Endodermal cell (in vitro differentiated cells): ENCODE measurements at regions not wholly inside any gene's neighbourhood (a gene's known extent, or its start where the extent isn't known, plus 50 kb on each side); places are given as distances from the start of the nearest gene placed in this dataset.

Experiments used
- DNase-seq: peaks from one replicate; pipeline ENCODE4 v3.0.0-alpha.2; 2017
- H3K27ac ChIP-seq: 2 replicates; pipeline ENCODE4 v1.5.1; 2013; ENCODE audit warnings: mild to moderate bottlenecking, low read depth, low read length, moderate library complexity
- H3K27me3 ChIP-seq: 2 replicates; pipeline ENCODE4 v1.6.1; 2013; ENCODE audit warnings: mild to moderate bottlenecking, low read length, moderate library complexity; ENCODE audit not compliant: insufficient read depth, control insufficient read depth, poor library complexity, severe bottlenecking
- H3K36me3 ChIP-seq: 2 replicates; pipeline ENCODE4 v1.7.0; 2013; ENCODE audit warnings: mild to moderate bottlenecking, low read length, moderate library complexity; ENCODE audit not compliant: control insufficient read depth, insufficient read depth
- H3K4me1 ChIP-seq: one replicate; pipeline ENCODE4 v1.7.0; 2013; ENCODE audit warnings: low read length; ENCODE audit not compliant: control insufficient read depth, insufficient read depth
- H3K4me3 ChIP-seq: 2 replicates; pipeline ENCODE4 v1.5.1; 2013; ENCODE audit warnings: mild to moderate bottlenecking, low read length, moderate library complexity
- H3K9ac ChIP-seq: 2 replicates; pipeline ENCODE4 v1.6.1; 2013; ENCODE audit warnings: mild to moderate bottlenecking, low read length, moderate library complexity; ENCODE audit not compliant: poor library complexity, severe bottlenecking; ENCODE audit errors: extremely low read depth
- H3K9me3 ChIP-seq: 2 replicates; pipeline ENCODE4 v1.6.1; 2013; ENCODE audit warnings: mild to moderate bottlenecking, low read length, moderate library complexity; ENCODE audit not compliant: control insufficient read depth
- H3K27ac Mint-ChIP-seq: 2 replicates; pipeline ENCODE4 v1.8.0; 2020; ENCODE audit warnings: mixed read lengths
- H3K27me3 Mint-ChIP-seq: 2 replicates; pipeline ENCODE4 v1.8.0; 2021; ENCODE audit warnings: mild to moderate bottlenecking, mixed read lengths; ENCODE audit not compliant: insufficient read depth
- H3K36me3 Mint-ChIP-seq: 2 replicates; pipeline ENCODE4 v1.8.0; 2020; ENCODE audit warnings: low read depth, mixed read lengths
- H3K4me1 Mint-ChIP-seq: 2 replicates; pipeline ENCODE4 v1.8.0; 2020; ENCODE audit warnings: mixed read lengths
- H3K4me3 Mint-ChIP-seq: 2 replicates; pipeline ENCODE4 v1.8.0; 2020; ENCODE audit warnings: mild to moderate bottlenecking, moderate library complexity, mixed read lengths
- H3K9me3 Mint-ChIP-seq: 2 replicates; pipeline ENCODE4 v1.8.0; 2020; ENCODE audit warnings: mild to moderate bottlenecking, mixed read lengths
- CTCF ChIP-seq: fragments of 200-600 bp; sonication (generic); conservative IDR thresholded peaks from 2 replicates; pipeline ENCODE4 v1.5.0; 2021; ENCODE audit warnings: antibody characterized with exemption, mild to moderate bottlenecking
- WGBS, 2 experiments: methylation state at CpG; one replicate each; pipeline versions ENCODE4 v1.1.5 to v1.1.7; 2013; ENCODE audit warnings: missing lambda C conversion rate in 2 of 2, mixed read lengths in 1 of 2; ENCODE audit not compliant: insufficient coverage in 1 of 2, insufficient read length in 1 of 2; 5-methylcytosine and 5-hydroxymethylcytosine counted together

DNA sequence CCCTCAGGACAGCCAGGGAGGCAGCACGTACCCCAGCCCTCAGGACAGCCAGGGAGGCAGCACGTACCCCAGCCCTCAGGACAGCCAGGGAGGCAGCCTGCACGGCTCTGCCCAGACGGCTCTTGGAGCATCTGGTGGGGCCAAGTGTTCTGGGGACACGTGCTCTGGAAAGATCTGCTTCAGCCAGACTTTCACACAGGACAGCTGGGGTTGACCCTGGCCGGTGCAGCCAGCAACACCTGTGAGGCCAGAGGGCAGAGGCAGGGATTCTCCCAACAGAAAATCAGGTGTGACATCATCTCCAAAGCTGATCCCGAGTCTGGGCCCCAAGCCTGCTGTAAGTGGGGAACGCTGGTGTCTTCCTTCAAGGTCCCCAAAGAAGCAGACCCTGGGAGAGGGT lies 55.5 kb upstream of the SLCO4A1 start:
- H3K27ac Mint-ChIP-seq: no peak overlapping the region
- no peak overlapping the region for H3K9ac ChIP-seq
- DNase-seq: no peak
- TF ChIP-seq CTCF: no peak
- H3K4me3 Mint-ChIP-seq: no peak overlapping the region
- H3K9me3 Mint-ChIP-seq: no peaks in the 10 kb centered on the region
- H3K4me1 Mint-ChIP-seq: no peaks in the 10 kb centered on the region
- no peaks in the 10 kb centered on the region for H3K4me1 ChIP-seq
- H3K27ac ChIP-seq: no peak overlapping the region
- H3K36me3 ChIP-seq: no peaks in the 10 kb centered on the region
- H3K27me3 ChIP-seq: no peaks in the 10 kb centered on the region
- H3K9me3 ChIP-seq: no peaks in the 10 kb centered on the region
- H3K36me3 Mint-ChIP-seq: no peaks in the 10 kb centered on the region
- WGBS, 2 experiments: 80 to 83% methylated on average over 6 to 8 of the region's 8 CpGs
- no peak overlapping the region for H3K4me3 ChIP-seq
- H3K27me3 Mint-ChIP-seq: no peaks in the 10 kb centered on the region

DNA sequence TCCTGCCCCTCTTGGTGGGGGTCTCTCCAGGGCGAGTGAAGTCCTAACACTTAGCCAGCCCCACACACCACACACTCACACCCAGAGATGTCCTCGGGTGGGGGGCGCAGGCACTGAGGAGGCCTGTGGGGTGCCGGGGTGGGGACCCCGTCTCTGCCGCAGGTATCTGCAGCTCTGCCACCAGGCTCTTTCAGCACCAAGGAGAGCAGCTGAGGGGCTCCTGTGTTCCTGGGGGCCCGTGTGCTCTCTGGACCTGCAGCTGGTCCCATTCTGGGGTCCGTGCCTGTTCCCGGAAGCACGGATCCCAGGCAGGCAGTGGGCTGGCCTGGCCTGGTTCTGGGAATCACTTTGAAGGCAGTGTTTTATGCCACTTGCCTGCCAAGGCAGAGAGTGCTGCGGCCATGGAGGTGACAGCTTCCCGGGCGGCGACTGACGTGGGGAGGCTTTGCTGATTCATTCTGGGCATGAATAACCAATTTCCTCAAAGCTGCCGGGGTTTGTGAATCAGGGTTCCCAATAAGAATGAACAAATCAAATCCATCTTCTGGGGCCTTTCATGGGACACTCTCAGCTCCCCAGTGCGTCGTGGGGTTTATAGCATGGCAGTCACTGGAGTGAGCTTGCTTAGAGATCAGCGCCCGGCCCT lies 54.4 kb upstream of the SLCO4A1 start:
- TF ChIP-seq CTCF: no peak
- Histone ChIP-seq H3K4me1 (no peaks in the 10 kb centered on the region), H3K36me3 (no peaks in the 10 kb centered on the region), H3K9ac (no peak overlapping the region), H3K4me3 (no peak overlapping the region), H3K27ac (no peak overlapping the region), H3K9me3 (no peaks in the 10 kb centered on the region), H3K27me3 (no peaks in the 10 kb centered on the region)
- no peak overlapping the region for H3K27ac Mint-ChIP-seq
- H3K4me3 Mint-ChIP-seq: no peak overlapping the region
- H3K4me1 Mint-ChIP-seq: no peaks in the 10 kb centered on the region
- WGBS, 2 experiments: 74 to 78% methylated on average over 15 to 20 of the region's 20 CpGs
- no peaks in the 10 kb centered on the region for H3K9me3 Mint-ChIP-seq
- DNase-seq: peak; percentile 84
- no peaks in the 10 kb centered on the region for H3K36me3 Mint-ChIP-seq
- H3K27me3 Mint-ChIP-seq: no peaks in the 10 kb centered on the region

DNA sequence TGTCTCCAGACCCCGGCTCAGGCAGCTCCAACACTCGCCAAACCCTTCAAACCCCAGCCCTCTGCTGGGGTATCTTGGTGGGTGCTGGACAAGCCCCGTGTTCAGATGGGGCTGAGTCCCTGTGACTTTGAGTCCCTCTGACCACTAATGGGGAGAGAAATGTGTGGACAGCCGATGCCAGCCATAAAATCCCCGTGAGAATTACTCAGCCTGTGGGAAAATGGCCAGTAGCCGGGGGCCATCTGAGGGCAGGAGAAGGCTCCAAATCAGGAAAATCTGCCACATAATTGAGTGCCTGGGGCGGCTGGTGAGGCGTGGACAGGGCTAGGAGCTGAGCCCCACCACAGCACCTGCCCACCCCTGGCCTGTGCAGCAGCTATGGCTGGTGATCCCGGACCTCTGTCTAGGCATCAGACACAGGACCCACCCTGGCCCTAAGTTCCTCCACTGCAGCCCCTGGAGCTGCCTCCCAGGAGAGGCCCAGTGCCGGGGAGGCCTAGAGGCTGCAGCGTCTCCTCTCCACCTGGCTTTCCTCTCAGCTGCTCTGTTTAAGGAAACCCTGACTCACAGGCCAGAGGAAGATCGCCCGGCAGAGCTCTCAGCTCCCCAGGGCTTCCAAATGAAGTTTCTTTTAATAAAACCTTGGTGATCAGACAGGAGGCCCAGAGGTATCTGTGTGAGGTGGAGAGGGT lies 53.7 kb upstream of the SLCO4A1 start:
- H3K4me1 ChIP-seq: no peaks in the 10 kb centered on the region
- 91 to 92% methylated on average over 7 to 13 of the region's 13 CpGs for WGBS, 2 experiments
- H3K4me3 Mint-ChIP-seq: no peak overlapping the region
- no peak overlapping the region for H3K9ac ChIP-seq
- H3K4me3 ChIP-seq: no peak overlapping the region
- H3K27ac ChIP-seq: no peak overlapping the region
- no peak for DNase-seq
- H3K4me1 Mint-ChIP-seq: no peaks in the 10 kb centered on the region
- TF ChIP-seq CTCF: peak; percentile 29
- no peak overlapping the region for H3K27ac Mint-ChIP-seq
- no peaks in the 10 kb centered on the region for H3K36me3 Mint-ChIP-seq
- H3K9me3 ChIP-seq: no peaks in the 10 kb centered on the region
- no peaks in the 10 kb centered on the region for H3K36me3 ChIP-seq
- no peaks in the 10 kb centered on the region for H3K27me3 ChIP-seq
- no peaks in the 10 kb centered on the region for H3K27me3 Mint-ChIP-seq
- no peaks in the 10 kb centered on the region for H3K9me3 Mint-ChIP-seq
